H1 (cell line): ENCODE measurements at regions not wholly inside any gene's neighbourhood (a gene's known extent, or its start where the extent isn't known, plus 50 kb on each side); places are given as distances from the start of the nearest gene placed in this dataset.

ENCODE experiments used
- CTCF ChIA-PET: fragments of 300-600 bp; sonication (Branson Sonifier 250); formaldehyde crosslinking; loops from one replicate; lab custom pipeline; 2021; ENCODE audit not compliant: partially characterized antibody; lab: Charles Lee
- POLR2A ChIA-PET: fragments of 300-600 bp; sonication (Branson Sonifier 250); formaldehyde crosslinking; loops from one replicate; lab custom pipeline; 2021; ENCODE audit warnings: inconsistent platforms; ENCODE audit not compliant: partially characterized antibody; lab: Charles Lee
- DNase-seq, 2 experiments: peaks; one replicate each; pipeline versions ENCODE4 v3.0.0 to v3.0.0-alpha.2; 2010 to 2022; ENCODE audit warnings: low spot score in 2 of 2, low read depth in 1 of 2, mixed read lengths in 1 of 2
- FAIRE-seq: peaks from 2 replicates; lab custom pipeline; 2011; peaks lifted over from hg19 to GRCh38; lab: Jason Lieb, UNC
- H2AFZ ChIP-seq: 2 replicates; pipeline ENCODE4 v1.8.1; 2012; ENCODE audit warnings: low read length, inconsistent platforms
- H2AK5ac ChIP-seq: 2 replicates; pipeline ENCODE4 v1.6.1; 2013; ENCODE audit warnings: low read depth, low read length
- H2BK120ac ChIP-seq: replicated peaks from 2 replicates; pipeline ENCODE3; 2013; ENCODE audit warnings: low read depth, low read length, inconsistent platforms
- H2BK12ac ChIP-seq: 2 replicates; pipeline ENCODE4 v1.6.1; 2013; ENCODE audit warnings: low read depth, low read length
- H2BK15ac ChIP-seq: 2 replicates; pipeline ENCODE4 v1.6.1; 2013; ENCODE audit warnings: low read length
- H2BK20ac ChIP-seq: 2 replicates; pipeline ENCODE4 v1.6.1; 2013; ENCODE audit warnings: low read length
- H2BK5ac ChIP-seq: 2 replicates; pipeline ENCODE4 v1.6.1; 2013; ENCODE audit warnings: low read depth, low read length
- H3K14ac ChIP-seq: 2 replicates; pipeline ENCODE4 v1.6.1; 2013; ENCODE audit warnings: inconsistent platforms; ENCODE audit not compliant: insufficient read length
- H3K18ac ChIP-seq: 2 replicates; pipeline ENCODE4 v1.6.1; 2013; ENCODE audit warnings: low read length; ENCODE audit errors: extremely low read depth
- H3K23ac ChIP-seq: 2 replicates; pipeline ENCODE4 v1.6.1; 2013; ENCODE audit warnings: inconsistent platforms; ENCODE audit not compliant: insufficient read length
- H3K23me2 ChIP-seq: 2 replicates; pipeline ENCODE4 v1.6.1; 2013; ENCODE audit warnings: low read depth, low read length
- H3K27ac ChIP-seq: 2 replicates; pipeline ENCODE4 v1.6.1; 2011; ENCODE audit warnings: low read depth, low read length, inconsistent platforms
- H3K27me3 ChIP-seq, 4 experiments: replicated peaks in 1 of 4; 1 replicate in 1 of 4; 2 replicates in 3 of 4; pipeline versions ENCODE4 v1.6.1 to v1.8.1; 2011 to 2013; ENCODE audit warnings: low read length in 3 of 4, mild to moderate bottlenecking in 3 of 4, inconsistent platforms in 2 of 4, mixed read lengths in 2 of 4, moderate library complexity in 1 of 4; ENCODE audit not compliant: control insufficient read depth in 3 of 4, insufficient read depth in 3 of 4; ENCODE audit errors: extremely low read depth in 1 of 4
- H3K36me3 ChIP-seq, 4 experiments: 2 replicates each; pipeline versions ENCODE4 v1.6.1 to v1.8.1; 2011 to 2013; ENCODE audit warnings: mild to moderate bottlenecking in 4 of 4, low read length in 3 of 4, moderate library complexity in 2 of 4, control low read depth in 1 of 4, inconsistent platforms in 1 of 4; ENCODE audit not compliant: insufficient read depth in 4 of 4, control insufficient read depth in 2 of 4
- H3K4ac ChIP-seq: replicated peaks from 2 replicates; pipeline ENCODE3; 2013; ENCODE audit warnings: low read length, low read depth, mixed read lengths, inconsistent platforms; ENCODE audit not compliant: insufficient read length
- H3K4me1 ChIP-seq, 4 experiments: replicated peaks in 1 of 4; 1 replicate in 1 of 4; 2 replicates in 3 of 4; pipeline versions ENCODE4 v1.6.1 to v1.8.1; 2011 to 2013; ENCODE audit warnings: low read length in 3 of 4, inconsistent platforms in 2 of 4, mixed read lengths in 1 of 4; ENCODE audit not compliant: insufficient read depth in 4 of 4, control insufficient read depth in 3 of 4
- H3K4me2 ChIP-seq, 2 experiments: 2 replicates each; pipeline versions ENCODE4 v1.6.1 to v1.8.1; 2011 to 2013; ENCODE audit warnings: low read depth in 2 of 2, low read length in 2 of 2, control low read depth in 1 of 2, inconsistent platforms in 1 of 2, mild to moderate bottlenecking in 1 of 2; ENCODE audit not compliant: insufficient read depth in 1 of 2
- H3K4me3 ChIP-seq, 4 experiments: fragments of 200-600, 300-600 bp in 1 of 4; sonication (generic), shearing (Covaris generic), sonication (Bioruptor Twin) in 1 of 4; 2 replicates each; pipeline versions ENCODE4 v1.5.1 to v1.8.1; 2011 to 2016; ENCODE audit warnings: low read length in 4 of 4, low read depth in 3 of 4, control low read depth in 2 of 4, inconsistent platforms in 2 of 4, mild to moderate bottlenecking in 2 of 4, mixed read lengths in 1 of 4, moderate library complexity in 1 of 4; ENCODE audit not compliant: insufficient read depth in 2 of 4; ENCODE audit errors: extremely low read depth in 1 of 4
- H3K56ac ChIP-seq: replicated peaks from 2 replicates; pipeline ENCODE3; 2013; ENCODE audit warnings: low read depth, mild to moderate bottlenecking, mixed read lengths, low read length, inconsistent platforms; ENCODE audit not compliant: insufficient read length
- H3K79me1 ChIP-seq: 2 replicates; pipeline ENCODE4 v1.6.1; 2013; ENCODE audit warnings: low read depth, low read length, control low read depth
- H3K79me2 ChIP-seq, 2 experiments: 2 replicates each; pipeline versions ENCODE4 v1.6.1 to v1.8.1; 2012 to 2013; ENCODE audit warnings: low read length in 2 of 2, mild to moderate bottlenecking in 2 of 2, inconsistent platforms in 1 of 2; ENCODE audit not compliant: insufficient read depth in 2 of 2, control insufficient read depth in 1 of 2
- H3K9ac ChIP-seq, 4 experiments: replicated peaks in 1 of 4; 1 replicate in 1 of 4; 2 replicates in 3 of 4; pipeline versions ENCODE4 v1.6.1 to v1.8.1; 2011 to 2013; ENCODE audit warnings: low read depth in 3 of 4, low read length in 3 of 4, control low read depth in 2 of 4, mild to moderate bottlenecking in 2 of 4, moderate library complexity in 2 of 4, inconsistent platforms in 1 of 4; ENCODE audit errors: extremely low read depth in 1 of 4
- H3K9me3 ChIP-seq, 2 experiments: 2 replicates each; pipeline versions ENCODE4 v1.6.1 to v1.8.1; 2012 to 2013; ENCODE audit warnings: mild to moderate bottlenecking in 2 of 2, moderate library complexity in 2 of 2, control low read depth in 1 of 2, inconsistent platforms in 1 of 2, low read depth in 1 of 2, low read length in 1 of 2, mixed read lengths in 1 of 2; ENCODE audit not compliant: insufficient read depth in 2 of 2
- H4K20me1 ChIP-seq, 2 experiments: replicated peaks in 1 of 2; 2 replicates each; pipeline versions ENCODE3 to v1.8.1; 2011 to 2013; ENCODE audit warnings: inconsistent platforms in 2 of 2, low read length in 2 of 2, mild to moderate bottlenecking in 1 of 2; ENCODE audit not compliant: insufficient read depth in 2 of 2, control insufficient read depth in 1 of 2
- H4K5ac ChIP-seq: 2 replicates; pipeline ENCODE4 v1.6.1; 2013; ENCODE audit warnings: low read length, low read depth, mixed read lengths, inconsistent platforms; ENCODE audit not compliant: insufficient read length
- H4K8ac ChIP-seq: 2 replicates; pipeline ENCODE4 v1.8.0; 2013; ENCODE audit warnings: mild to moderate bottlenecking, moderate library complexity, low read length, inconsistent platforms; ENCODE audit not compliant: insufficient read depth; ENCODE audit errors: extremely low read depth
- H4K91ac ChIP-seq: replicated peaks from 2 replicates; pipeline ENCODE3; 2013; ENCODE audit warnings: low read length, mixed read lengths, inconsistent platforms; ENCODE audit not compliant: insufficient read length
- CTCF ChIP-seq, 3 experiments: IDR thresholded peaks; 1 replicate in 2 of 3; 2 replicates in 1 of 3; pipeline versions ENCODE4 v1.5.1 to v1.6.1; 2011; ENCODE audit warnings: low read length in 3 of 3, mild to moderate bottlenecking in 3 of 3, inconsistent platforms in 2 of 3, low read depth in 1 of 3, moderate library complexity in 1 of 3; ENCODE audit not compliant: insufficient read depth in 1 of 3; ENCODE audit errors: control extremely low read depth in 1 of 3
- E2F6 ChIP-seq: IDR thresholded peaks from 2 replicates; pipeline ENCODE4 v1.6.1; 2012; ENCODE audit warnings: inconsistent platforms
- KDM1A ChIP-seq: fragments of 200-600, 300-600 bp; sonication (generic); IDR thresholded peaks from 2 replicates; pipeline ENCODE4 v1.7.1; 2016; ENCODE audit warnings: mild to moderate bottlenecking, low read length, borderline replicate concordance
- RAD21 ChIP-seq, 2 experiments: IDR thresholded peaks in 1 of 2; conservative IDR thresholded peaks in 1 of 2; 2 replicates each; pipeline ENCODE4 v1.6.1; 2011; ENCODE audit warnings: low read depth in 2 of 2, low read length in 2 of 2, improper control_type of control experiment in 1 of 2, inconsistent platforms in 1 of 2, mild to moderate bottlenecking in 1 of 2, moderate library complexity in 1 of 2
- TAF7 ChIP-seq: optimal IDR thresholded peaks from 2 replicates; pipeline ENCODE3; 2011; ENCODE audit warnings: low read depth, mild to moderate bottlenecking, inconsistent platforms, low read length, moderate library complexity, borderline replicate concordance

GRCh38 chr3:153903430-153903829 is 217.8 kb upstream of the ARHGEF26 start:
- Histone ChIP-seq H3K36me3 (no peaks in the 10 kb centered on the region), H4K8ac (no peak overlapping the region), H3K9me3 (no peaks in the 10 kb centered on the region), H3K79me2 (no peaks in the 10 kb centered on the region), H4K20me1 (no peaks in the 10 kb centered on the region), H3K23ac (no peak overlapping the region), H3K4me2 (no peak overlapping the region)
- CTCF ChIA-PET, result interaction anchor here (0.6 to 2.4 kb wide), 10 partner anchors 9 to 268 kb away, joined by 3 to 11 read pairs (median 4); no protein-coding TSS in a partner anchor
- TF ChIP-seq TAF7, result no peak
- peak; percentile 26 to 69 (median 61) for TF ChIP-seq CTCF (IDR thresholded peaks at IDR 0.05; ENCODE audit: control extremely low read depth in 1 of 3, insufficient read depth in 1 of 3, low read depth in 1 of 3, low read length in 3 of 3)
- peak; percentile 14 to 40; a peak in 1 of 4 replicates for TF ChIP-seq RAD21 (IDR thresholded peaks at IDR 0.05 in 1 of 2, conservative IDR thresholded peaks at IDR 0.05 in 1 of 2; ENCODE audit: low read depth in 2 of 2, low read length in 2 of 2)
- TF ChIP-seq KDM1A, result no peak
- TF ChIP-seq E2F6, result no peak
- TF ChIP-seq, all 59 proteins: peak for 2
- FAIRE-seq (no peak), DNase-seq (no peak)
- no peak overlapping the region for H3K14ac ChIP-seq
- H3K27ac ChIP-seq, result no peak overlapping the region
- no peak overlapping the region for H3K9ac ChIP-seq
- H2BK20ac ChIP-seq, result no peak overlapping the region
- no peaks in the 10 kb centered on the region for H3K4me1 ChIP-seq
- H2BK120ac ChIP-seq, result no peak overlapping the region
- no peak overlapping the region for H2BK15ac ChIP-seq
- no peak overlapping the region for H3K4ac ChIP-seq
- H3K4me3 ChIP-seq, result no peak overlapping the region
- no peak overlapping the region for H4K91ac ChIP-seq
- no peaks in the 10 kb centered on the region for H3K27me3 ChIP-seq
- H2BK5ac ChIP-seq, result no peak overlapping the region
- H3K56ac ChIP-seq, result no peak overlapping the region
- H3K79me1 ChIP-seq, result no peaks in the 10 kb centered on the region
- POLR2A ChIA-PET, result no interaction called here
- no peak overlapping the region; the same call in 1 of the 2 replicates for H2AK5ac ChIP-seq
- no peak overlapping the region for H2BK12ac ChIP-seq
- no peaks in the 10 kb centered on the region for H3K23me2 ChIP-seq
- H4K5ac ChIP-seq, result no peak overlapping the region
- peak overlapping the region; percentile 33; the same call in 1 of the 2 replicates for H2AFZ ChIP-seq
- no peak overlapping the region for H3K18ac ChIP-seq
